ENCODE measurements at regions not wholly inside any gene's neighbourhood (a gene's known extent, or its start where the extent isn't known, plus 50 kb on each side); places are given as distances from the start of the nearest gene placed in this dataset.

GRCh38 chr15:53193149-53193548 is 403.0 kb upstream of the ONECUT1 start:
- TF ChIP-seq CTCF (IDR thresholded peaks at IDR 0.05), result no peak
- no peak for TF ChIP-seq POLR2AphosphoS5 (IDR thresholded peaks at IDR 0.05)
- TF ChIP-seq POLR2A (IDR thresholded peaks at IDR 0.05), result no peak
- no peak for TF ChIP-seq EP300 (IDR thresholded peaks at IDR 0.05)

Measured in gastroesophageal sphincter (tissue), 3 donors.